Smooth muscle cell (in vitro differentiated cells): ENCODE measurements at regions not wholly inside any gene's neighbourhood (a gene's known extent, or its start where the extent isn't known, plus 50 kb on each side); places are given as distances from the start of the nearest gene placed in this dataset.

ENCODE experiments used
- DNase-seq: peaks from one replicate; lab custom pipeline; 2025; ENCODE audit not compliant: unreplicated experiment; lab: John Stamatoyannopoulos, UW
- H2AFZ ChIP-seq: fragments of 200-600 bp; sonication (generic); 2 replicates; pipeline ENCODE4 v1.6.0; 2016; ENCODE audit warnings: antibody characterized with exemption, low read depth, mild to moderate bottlenecking
- H3F3A ChIP-seq: fragments of 200-600 bp; sonication (generic); 2 replicates; pipeline ENCODE4 v1.6.0; 2017; ENCODE audit warnings: antibody characterized with exemption, low read depth
- H3K27ac ChIP-seq: fragments of 200-600 bp; sonication (generic); 2 replicates; pipeline ENCODE4 v1.5.1; 2016; ENCODE audit warnings: low read depth, mild to moderate bottlenecking
- H3K27me3 ChIP-seq: fragments of 200-600 bp; sonication (generic); 2 replicates; pipeline ENCODE4 v1.6.1; 2016; ENCODE audit warnings: low read depth, mild to moderate bottlenecking
- H3K36me3 ChIP-seq: fragments of 200-600 bp; sonication (generic); 2 replicates; pipeline ENCODE4 v1.5.1; 2016; ENCODE audit warnings: low read depth
- H3K4me1 ChIP-seq: fragments of 200-600 bp; sonication (generic); 2 replicates; pipeline ENCODE4 v1.5.1; 2016; ENCODE audit warnings: low read depth
- H3K4me2 ChIP-seq: fragments of 200-600 bp; sonication (generic); 2 replicates; pipeline ENCODE4 v1.6.0; 2016; ENCODE audit warnings: mild to moderate bottlenecking
- H3K4me3 ChIP-seq: fragments of 200-600 bp; sonication (generic); 2 replicates; pipeline ENCODE4 v1.5.1; 2016; ENCODE audit warnings: mild to moderate bottlenecking
- H3K79me2 ChIP-seq: fragments of 200-600 bp; sonication (generic); 2 replicates; pipeline ENCODE4 v1.6.0; 2016; ENCODE audit warnings: low read depth, mild to moderate bottlenecking
- H3K9ac ChIP-seq: fragments of 200-600 bp; sonication (generic); 2 replicates; pipeline ENCODE4 v1.6.0; 2016; ENCODE audit warnings: low read depth
- H3K9me3 ChIP-seq: fragments of 200-600 bp; sonication (generic); replicated peaks from 2 replicates; pipeline ENCODE4 v1.5.1; 2016; ENCODE audit warnings: low read depth
- H4K20me1 ChIP-seq: fragments of 200-600 bp; sonication (generic); 2 replicates; pipeline ENCODE4 v1.6.0; 2016; ENCODE audit warnings: low read depth
- CTCF ChIP-seq: fragments of 200-600 bp; sonication (generic); IDR thresholded peaks from 2 replicates; pipeline ENCODE4 v1.5.1; 2017; ENCODE audit warnings: borderline replicate concordance, mild to moderate bottlenecking, antibody characterized with exemption; ENCODE audit not compliant: insufficient read depth, poor library complexity, severe bottlenecking
- WGBS: methylation state at CpG from one replicate; pipeline ENCODE4 v1.1.7; 2016; ENCODE audit warnings: low lambda C conversion rate; 5-methylcytosine and 5-hydroxymethylcytosine counted together

- WGBS, result 97% methylated on average over 1 of the region's 1 CpG
- Histone ChIP-seq H2AFZ (no peak overlapping the region), H3K4me2 (no peak overlapping the region), H3K4me1 (no peaks in the 10 kb centered on the region), H3F3A (no peaks in the 10 kb centered on the region), H3K9ac (no peak overlapping the region), H3K79me2 (no peaks in the 10 kb centered on the region), H3K27ac (no peak overlapping the region), H3K36me3 (no peaks in the 10 kb centered on the region), H3K9me3 (no peaks in the 10 kb centered on the region), H4K20me1 (no peaks in the 10 kb centered on the region), H3K4me3 (no peak overlapping the region), H3K27me3 (no peaks in the 10 kb centered on the region)
- no peak for TF ChIP-seq CTCF
- DNase-seq, result no peak
Measured at GRCh38 chr3:168895419-168895818, 768.1 kb downstream of the MECOM start.

- H2AFZ ChIP-seq, result no peak overlapping the region
- H3K27ac ChIP-seq, result no peak overlapping the region
- H3K79me2 ChIP-seq, result no peaks in the 10 kb centered on the region
- H3K4me3 ChIP-seq, result no peak overlapping the region
- H4K20me1 ChIP-seq, result no peaks in the 10 kb centered on the region
- H3K4me2 ChIP-seq, result no peak overlapping the region
- no peaks in the 10 kb centered on the region for H3K27me3 ChIP-seq
- H3K4me1 ChIP-seq, result no peaks in the 10 kb centered on the region
- WGBS, result 95% methylated on average over 2 of the region's 2 CpGs
- no peak for TF ChIP-seq CTCF
- H3K36me3 ChIP-seq, result no peaks in the 10 kb centered on the region
- H3K9me3 ChIP-seq, result no peaks in the 10 kb centered on the region
- H3K9ac ChIP-seq, result no peak overlapping the region
- no peaks in the 10 kb centered on the region for H3F3A ChIP-seq
- DNase-seq, result no peak
Measured at GRCh38 chr3:168894214-168894613, 769.3 kb downstream of the MECOM start.

GRCh38 chr3:168889666-168890065, 773.8 kb downstream of the MECOM start:
- no peak for TF ChIP-seq CTCF
- Histone ChIP-seq H3K9me3 (no peaks in the 10 kb centered on the region), H3K79me2 (no peaks in the 10 kb centered on the region), H3K9ac (no peak overlapping the region), H3K4me2 (no peak overlapping the region), H3K27ac (no peak overlapping the region), H3K4me1 (no peaks in the 10 kb centered on the region), H3K27me3 (no peaks in the 10 kb centered on the region), H3K4me3 (no peak overlapping the region), H2AFZ (no peak overlapping the region), H4K20me1 (no peaks in the 10 kb centered on the region), H3K36me3 (no peaks in the 10 kb centered on the region), H3F3A (no peaks in the 10 kb centered on the region)
- WGBS, result 57% methylated on average over 1 of the region's 1 CpG
- no peak for DNase-seq

GRCh38 chr3:168888781-168889180, 774.7 kb downstream of the MECOM start:
- Histone ChIP-seq H3K27me3 (no peaks in the 10 kb centered on the region), H3F3A (no peaks in the 10 kb centered on the region), H3K9ac (no peak overlapping the region), H3K36me3 (no peaks in the 10 kb centered on the region), H3K4me1 (no peaks in the 10 kb centered on the region), H3K79me2 (no peaks in the 10 kb centered on the region), H4K20me1 (no peaks in the 10 kb centered on the region), H3K4me2 (no peak overlapping the region), H3K9me3 (no peaks in the 10 kb centered on the region), H3K27ac (no peak overlapping the region), H3K4me3 (no peak overlapping the region), H2AFZ (no peak overlapping the region)
- no peak for TF ChIP-seq CTCF
- 92% methylated on average over 2 of the region's 2 CpGs for WGBS
- no peak for DNase-seq
